Stimulated activated CD8-positive, alpha-beta memory T cell treated with anti-CD3 and anti-CD28 coated beads, Interleukin-7, amount 100 ng/mL, for 4 hours (primary cell): ENCODE measurements at regions not wholly inside any gene's neighbourhood (a gene's known extent, or its start where the extent isn't known, plus 50 kb on each side); places are given as distances from the start of the nearest gene placed in this dataset.
"Not testable (repeated sequence)": the region's sequence is repeated elsewhere in the genome, so short reads cannot be mapped to it uniquely, and the experiment has no call there.

Source experiments
- DNase-seq, 2 donors: peaks; one replicate each; pipeline ENCODE4 v3.0.0-alpha.2; 2020; ENCODE audit warnings: low read depth in 2 of 2

DNA sequence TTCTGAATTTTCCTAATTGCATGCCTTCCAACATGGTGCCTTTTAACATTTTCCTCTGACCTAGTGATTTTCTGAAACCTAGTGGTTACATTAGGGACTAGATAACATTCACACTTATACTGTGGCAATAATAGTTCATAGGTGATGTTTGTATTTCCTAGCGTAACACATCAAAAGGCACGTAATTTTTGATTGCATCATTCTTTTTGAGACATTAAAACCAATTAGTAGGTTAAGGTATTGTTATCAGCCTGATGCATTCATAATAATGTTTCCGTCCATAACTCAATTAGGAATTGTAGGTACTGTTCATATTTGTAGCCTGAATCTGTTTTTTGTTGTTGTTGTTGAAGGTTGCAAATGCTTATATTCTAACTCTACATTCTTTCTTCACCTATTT lies 192.4 kb downstream of the ANXA1 start:
- DNase-seq = no peak

GRCh38 chr9:73347123-73347522 lies 195.5 kb downstream of the ANXA1 start:
- DNase-seq = no peak

DNA sequence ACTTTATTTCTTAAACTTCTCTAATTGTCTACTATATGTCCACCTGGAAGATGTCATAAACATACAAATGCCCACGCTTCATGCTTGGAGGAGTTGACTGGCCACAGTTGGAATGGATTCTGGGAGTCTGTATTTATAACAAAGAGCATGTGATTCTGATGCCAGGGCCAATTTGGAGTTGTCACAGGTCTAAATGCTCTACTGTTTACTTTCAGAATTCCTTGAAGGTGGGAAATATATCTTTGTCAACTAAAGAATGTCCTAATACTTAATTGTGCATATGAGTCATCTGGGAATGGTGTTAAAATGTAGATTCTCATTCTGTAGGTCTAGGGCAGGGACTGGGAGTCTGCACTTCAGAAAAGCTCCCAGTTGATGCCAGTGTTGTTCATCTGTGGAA lies 196.1 kb downstream of the ANXA1 start:
- no peak for DNase-seq

DNA sequence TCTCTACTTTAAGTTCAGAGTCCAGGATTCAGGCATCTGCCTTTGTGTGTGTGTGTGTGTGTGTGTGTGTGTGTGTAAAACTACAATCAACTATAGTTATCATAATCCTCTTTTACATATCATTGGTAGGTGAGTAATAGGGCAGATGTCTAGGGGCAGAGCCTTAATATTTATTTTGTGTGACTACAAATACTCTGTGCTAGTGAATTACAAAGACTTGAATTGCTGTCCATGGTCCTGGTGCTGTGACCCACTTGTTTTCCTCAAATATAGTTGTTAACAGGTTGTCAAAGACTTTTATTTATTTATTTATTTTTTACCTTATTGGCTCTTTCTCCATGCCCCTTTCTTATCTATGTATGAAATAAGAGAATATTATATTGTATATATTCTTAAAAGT lies 196.8 kb downstream of the ANXA1 start:
- no peak for DNase-seq

- no peak for DNase-seq
Measured at GRCh38 chr9:73349476-73349875, 197.8 kb downstream of the ANXA1 start.

DNA sequence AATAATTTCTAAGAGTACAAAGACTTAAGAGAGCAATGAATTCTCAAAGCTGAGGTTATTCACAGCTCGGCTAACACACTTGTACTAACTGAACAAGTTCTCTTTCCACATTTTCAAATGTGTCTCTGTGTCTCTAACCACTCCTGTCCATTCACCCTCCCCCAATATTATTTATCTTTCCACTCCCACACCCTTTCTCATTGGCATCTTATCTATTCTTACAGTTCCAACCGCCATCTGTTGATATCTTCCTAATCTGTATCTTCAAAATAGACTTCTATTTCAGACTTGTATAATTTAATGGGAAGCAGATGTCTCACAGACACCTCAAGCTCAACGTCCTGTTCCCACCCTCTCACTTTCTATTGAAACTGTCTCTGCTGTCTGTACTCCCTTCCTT lies 205.9 kb downstream of the ANXA1 start:
- no peak for DNase-seq

GRCh38 chr9:73370053-73370452 lies 218.4 kb downstream of the ANXA1 start:
- no peak for DNase-seq

- DNase-seq = no peak
Measured at GRCh38 chr9:73371801-73372200, 220.1 kb downstream of the ANXA1 start.

GRCh38 chr9:73380411-73380810 lies 228.7 kb downstream of the ANXA1 start:
- no peak for DNase-seq

DNA sequence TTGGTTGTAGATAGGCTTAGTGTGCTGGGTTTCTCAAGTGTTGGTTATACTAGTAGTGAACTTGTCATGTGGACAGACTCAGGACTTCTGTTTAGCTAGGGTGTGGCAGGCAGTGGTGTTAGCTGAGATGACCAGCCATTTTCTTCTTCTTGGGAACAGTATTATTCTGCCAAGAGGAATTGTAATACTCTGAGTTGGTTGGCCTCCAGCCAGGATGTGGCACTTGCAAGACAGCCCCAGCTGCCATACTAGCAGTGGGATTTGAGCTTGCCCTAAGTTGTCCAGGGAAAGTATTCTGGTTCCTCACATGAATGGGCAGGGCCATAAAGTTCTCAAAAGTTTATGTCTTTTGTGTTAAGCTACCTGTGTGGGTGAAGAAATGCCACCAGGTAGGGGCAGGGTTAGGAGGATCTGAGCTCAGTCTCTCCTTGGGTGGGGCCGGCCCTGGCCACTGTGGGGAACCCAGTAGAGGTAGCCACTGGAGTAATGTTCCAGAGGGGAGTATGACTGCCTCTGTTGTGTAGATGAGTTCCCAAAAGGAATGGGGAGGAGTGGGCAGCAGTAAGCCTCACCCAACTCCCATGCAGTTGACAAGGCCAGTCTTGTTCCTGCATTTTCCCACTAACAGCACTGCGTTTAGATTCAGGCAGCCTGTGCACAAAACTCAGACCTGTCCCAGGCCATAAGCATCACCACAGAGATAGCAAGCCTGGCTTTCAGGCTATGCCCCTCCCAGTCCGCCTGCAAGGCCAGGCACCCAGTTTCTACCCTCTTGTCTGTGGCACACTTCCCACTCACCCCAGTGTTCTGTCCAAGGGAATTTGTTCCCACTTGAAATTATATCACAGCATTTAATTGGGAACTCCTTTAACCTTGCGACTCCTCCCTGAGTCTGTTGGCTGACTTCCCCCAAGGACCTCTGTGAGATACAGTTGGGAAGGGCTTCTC lies 250.7 kb downstream of the ANXA1 start:
- DNase-seq = no peak

- no peak for DNase-seq
Measured at GRCh38 chr9:73411494-73411893, 259.8 kb downstream of the ANXA1 start.

DNA sequence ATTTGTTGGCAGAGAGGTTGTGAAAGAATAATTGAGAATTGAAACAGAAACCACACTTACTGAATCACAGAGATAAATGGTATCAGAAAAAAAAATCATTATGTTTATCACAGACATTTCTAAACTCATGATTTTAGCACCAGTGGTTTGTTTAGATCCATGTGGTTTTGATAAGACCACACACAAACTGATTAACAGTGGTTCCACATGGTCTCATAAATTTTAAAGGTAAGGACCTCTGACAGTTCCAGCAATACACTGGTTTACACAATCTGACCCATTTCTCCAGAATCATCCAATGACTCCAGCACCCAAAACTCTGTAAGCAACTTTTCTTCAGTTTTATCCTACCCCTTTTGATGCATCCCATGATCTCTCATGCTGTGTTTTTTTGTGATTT lies 261.2 kb downstream of the ANXA1 start:
- no peak for DNase-seq

DNA sequence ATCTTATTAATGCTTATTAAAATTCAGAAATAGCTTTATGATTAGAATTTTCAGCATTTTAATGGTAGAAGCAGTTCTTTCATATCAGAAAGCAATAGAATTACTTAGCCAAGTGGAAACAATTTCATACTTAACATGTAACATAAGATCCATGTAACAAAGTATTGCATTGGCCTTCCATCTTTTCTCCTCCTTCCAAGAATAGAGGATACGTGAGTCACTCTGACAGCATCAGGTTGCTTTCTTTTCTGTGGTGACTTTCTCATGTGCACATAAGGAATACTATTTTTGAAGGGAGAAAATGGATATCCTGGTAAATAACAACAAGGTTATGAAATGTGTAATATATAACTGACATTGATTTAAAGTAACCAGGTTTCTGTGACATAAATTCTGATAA lies 272.2 kb downstream of the ANXA1 start:
- no peak for DNase-seq

DNA sequence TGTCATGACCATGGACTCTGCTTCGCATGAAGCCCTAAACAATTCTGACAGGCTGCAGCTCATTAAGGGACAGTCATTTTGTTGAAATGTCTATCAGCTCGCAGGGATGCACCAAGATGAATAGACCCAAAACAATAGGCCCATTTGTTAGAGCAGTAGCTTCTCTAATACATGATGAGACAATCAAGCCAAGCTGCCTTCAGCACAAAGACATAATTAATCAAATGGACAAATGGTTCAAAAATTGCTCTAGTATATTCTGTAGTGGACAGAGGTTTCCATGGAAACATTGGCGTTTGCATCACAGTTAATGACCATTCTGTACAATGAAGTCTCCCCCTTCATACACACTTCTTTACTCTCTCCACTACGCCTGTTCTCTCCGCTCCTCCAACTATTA lies 274.6 kb downstream of the ANXA1 start:
- DNase-seq = no peak

DNA sequence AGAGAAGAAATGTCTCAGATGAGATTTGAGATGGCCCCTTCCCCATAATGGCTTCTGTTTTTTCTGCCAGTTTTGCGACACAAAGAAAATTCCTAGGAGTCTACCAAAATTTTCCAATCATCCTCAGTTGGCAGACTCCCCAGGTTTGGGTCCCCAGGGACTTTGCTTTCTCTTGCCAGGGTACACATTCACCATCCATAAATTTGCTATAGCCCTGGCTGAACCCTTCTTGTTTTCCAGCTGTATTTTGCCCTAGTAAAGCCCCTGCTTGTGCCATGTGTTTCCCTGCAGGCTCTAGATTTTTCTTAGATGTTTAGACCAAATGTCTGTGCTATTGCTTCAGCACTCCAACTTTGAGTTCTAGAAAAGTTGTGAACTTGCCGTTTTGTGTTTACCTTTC lies 283.2 kb downstream of the ANXA1 start:
- no peak for DNase-seq

DNA sequence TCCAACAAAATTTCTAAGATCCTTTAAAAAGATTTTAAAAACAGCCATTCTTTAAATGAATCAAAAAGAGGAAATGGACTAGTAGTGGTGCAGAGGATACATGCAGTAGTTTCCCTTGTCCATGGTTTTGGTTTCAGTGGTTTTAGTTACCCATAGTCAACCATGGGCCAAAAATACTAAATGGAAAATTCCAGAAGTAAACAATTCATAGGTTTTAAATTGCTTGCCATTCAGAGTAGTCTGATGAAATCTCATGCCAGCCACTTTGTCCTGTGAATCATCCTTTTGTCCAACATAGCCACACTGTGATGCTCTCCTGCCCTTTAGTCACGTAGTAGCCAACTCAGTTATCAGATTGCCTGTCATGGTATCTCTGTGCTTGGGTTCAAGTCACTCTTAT lies 286.1 kb downstream of the ANXA1 start:
- DNase-seq = no peak

GRCh38 chr9:73439839-73440238 lies 288.2 kb downstream of the ANXA1 start:
- DNase-seq = not testable (repeated sequence)

GRCh38 chr9:73441223-73441622 lies 289.6 kb downstream of the ANXA1 start:
- DNase-seq = no peak

DNA sequence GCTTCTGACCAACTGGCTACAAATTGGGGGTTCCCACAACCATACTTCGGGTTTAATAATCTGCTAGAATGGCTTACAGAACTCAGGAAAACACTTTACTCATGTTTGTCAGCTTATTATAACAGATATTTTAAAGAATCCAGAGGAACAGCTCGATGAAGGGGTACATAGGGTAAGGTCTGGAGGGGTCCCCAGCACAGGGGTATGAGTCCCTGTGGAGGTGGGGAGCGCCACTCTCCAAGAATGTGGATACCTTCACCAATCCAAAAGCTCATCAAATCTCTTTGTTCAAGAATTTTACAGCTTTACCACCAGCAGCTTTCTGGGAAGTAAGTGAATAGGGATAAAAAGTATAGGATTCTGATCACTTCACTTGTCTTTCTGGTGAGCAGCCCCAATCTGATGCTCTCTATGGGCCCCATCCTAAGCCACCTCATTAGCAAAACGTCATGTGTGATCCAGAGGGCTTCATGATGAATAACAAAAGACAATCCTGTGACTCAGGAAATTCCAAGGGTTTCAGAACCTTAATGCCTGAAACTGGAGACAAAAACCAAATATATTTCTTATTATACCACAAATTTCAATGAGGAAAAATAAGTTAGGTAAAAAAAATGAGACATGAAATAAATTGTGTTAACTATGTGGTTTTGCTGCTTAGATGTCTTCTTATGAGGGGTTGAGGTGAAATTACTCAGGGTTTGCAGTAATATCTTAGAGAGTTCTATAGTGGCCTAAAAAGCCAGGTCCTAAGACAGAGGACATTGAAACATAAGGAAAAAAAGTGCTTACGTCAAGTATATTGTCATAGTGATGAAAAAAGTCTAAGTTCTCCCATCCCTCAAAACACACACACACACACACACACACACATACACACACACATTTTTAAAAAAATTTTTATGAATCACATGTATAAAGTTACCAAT lies 290.5 kb downstream of the ANXA1 start:
- no peak for DNase-seq

GRCh38 chr9:73444821-73445220 lies 293.2 kb downstream of the ANXA1 start:
- no peak for DNase-seq

- DNase-seq = not testable (repeated sequence)
Measured at GRCh38 chr9:73445384-73445783, 293.7 kb downstream of the ANXA1 start.

DNA sequence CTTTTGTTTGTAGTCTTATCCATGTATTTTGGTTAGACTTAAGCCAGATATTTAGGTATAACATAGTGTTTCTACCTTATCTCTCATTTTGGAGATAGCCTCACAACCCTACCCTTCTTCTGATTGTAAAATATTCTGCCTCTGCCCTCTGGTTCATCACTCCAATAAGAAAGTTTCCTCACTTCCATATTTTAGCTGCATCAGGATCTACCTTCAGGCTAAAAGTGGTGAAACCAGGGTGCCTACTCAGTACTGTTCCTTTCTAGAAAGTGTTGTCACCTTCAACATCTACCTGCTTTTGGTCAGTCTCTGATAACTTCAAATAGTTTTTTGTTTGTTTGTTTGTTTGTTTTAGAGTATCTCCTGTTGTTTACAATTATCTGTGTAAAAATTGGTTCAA lies 294.6 kb downstream of the ANXA1 start:
- DNase-seq = no peak

- DNase-seq = no peak
Measured at GRCh38 chr9:73451003-73451402, 299.3 kb downstream of the ANXA1 start.
